NOMO-1 treated with DMSO at 0.1 percent for 48 hours (cell line): ENCODE measurements at regions not wholly inside any gene's neighbourhood (a gene's known extent, or its start where the extent isn't known, plus 50 kb on each side); places are given as distances from the start of the nearest gene placed in this dataset.

Experiments used
- DNase-seq: peaks from one replicate; lab custom pipeline; 2025; ENCODE audit not compliant: unreplicated experiment; lab: John Stamatoyannopoulos, UW

GRCh38 chr20:39855056-39855455 is 834.0 kb downstream of the MAFB start:
- DNase-seq: no peak

GRCh38 chr20:39853636-39854035 is 835.4 kb downstream of the MAFB start:
- DNase-seq: no peak

GRCh38 chr20:39853050-39853449 is 836.0 kb downstream of the MAFB start:
- no peak for DNase-seq

- DNase-seq: no peak
Observed at GRCh38 chr20:39851459-39851858, 837.6 kb downstream of the MAFB start.

GRCh38 chr20:39850821-39851330 is 838.2 kb downstream of the MAFB start:
- DNase-seq: no peak

- no peak for DNase-seq
Observed at GRCh38 chr20:39850246-39850645, 838.8 kb downstream of the MAFB start.

- DNase-seq: no peak
Observed at GRCh38 chr20:39849664-39850063, 839.4 kb downstream of the MAFB start.

GRCh38 chr20:39849171-39849570 is 839.9 kb downstream of the MAFB start:
- DNase-seq: no peak

- no peak for DNase-seq
Observed at GRCh38 chr20:39839399-39840119, 849.5 kb downstream of the MAFB start.

- DNase-seq: no peak
Observed at GRCh38 chr20:39837561-39837960, 851.5 kb downstream of the MAFB start.

- DNase-seq: no peak
Observed at GRCh38 chr20:39835130-39835842, 853.8 kb downstream of the MAFB start.

- no peak for DNase-seq
Observed at GRCh38 chr20:39830903-39831302, 858.1 kb downstream of the MAFB start.

GRCh38 chr20:39829661-39830060 is 859.4 kb downstream of the MAFB start:
- no peak for DNase-seq

- DNase-seq: no peak
Observed at GRCh38 chr20:39829256-39829655, 859.8 kb downstream of the MAFB start.

- DNase-seq: no peak
Observed at GRCh38 chr20:39825950-39826349, 863.1 kb downstream of the MAFB start.

- DNase-seq: no peak
Observed at GRCh38 chr20:39825524-39825923, 863.4 kb downstream of the DHX35 start.

- no peak for DNase-seq
Observed at GRCh38 chr20:39823224-39823623, 861.1 kb downstream of the DHX35 start.

GRCh38 chr20:39822667-39823066 is 860.5 kb downstream of the DHX35 start:
- no peak for DNase-seq

GRCh38 chr20:39813190-39813829 is 851.2 kb downstream of the DHX35 start:
- DNase-seq: no peak

- no peak for DNase-seq
Observed at GRCh38 chr20:39812116-39812515, 850.0 kb downstream of the DHX35 start.

- DNase-seq: no peak
Observed at GRCh38 chr20:39810309-39810708, 848.2 kb downstream of the DHX35 start.

GRCh38 chr20:39808613-39809012 is 846.5 kb downstream of the DHX35 start:
- no peak for DNase-seq
